OCI-LY7 (cell line): ENCODE measurements at regions not wholly inside any gene's neighbourhood (a gene's known extent, or its start where the extent isn't known, plus 50 kb on each side); places are given as distances from the start of the nearest gene placed in this dataset.

Experiments used
- BruUV-seq: library from RNA; stranded (reverse); fragments of 400-500 nt; replicated peaks from 2 replicates; lab custom pipeline; 2021; lab: Mats Ljungman, UMichigan
- CTCF ChIA-PET: fragments of 300-600 bp; sonication (Branson Sonifier 250); formaldehyde crosslinking; loops from one replicate; lab custom pipeline; 2022; ENCODE audit warnings: antibody characterized with exemption; ENCODE audit not compliant: unreplicated experiment; lab: Charles Lee
- POLR2A ChIA-PET: fragments of 300-600 bp; sonication (Branson Sonifier 250); formaldehyde crosslinking; loops from one replicate; lab custom pipeline; 2022; ENCODE audit warnings: antibody characterized with exemption; lab: Charles Lee
- DNase-seq: peaks from one replicate; pipeline ENCODE4 v3.0.0-alpha.2; 2015; ENCODE audit warnings: low spot score
- H2AFZ ChIP-seq: fragments of 200-600 bp; sonication (generic), shearing (Covaris generic); 2 replicates; pipeline ENCODE4 v1.6.1; 2014; ENCODE audit warnings: mild to moderate bottlenecking, antibody characterized with exemption, low read length, moderate library complexity
- H3K27ac ChIP-seq: fragments of 200-600 bp; sonication (generic); 2 replicates; pipeline ENCODE4 v1.5.1; 2014; ENCODE audit warnings: mixed run types, low read depth, mild to moderate bottlenecking, moderate library complexity, low read length, inconsistent platforms; ENCODE audit not compliant: poor library complexity, severe bottlenecking
- H3K36me3 ChIP-seq: fragments of 200-600 bp; sonication (generic); 2 replicates; pipeline ENCODE4 v1.6.1; 2014; ENCODE audit warnings: mild to moderate bottlenecking, antibody characterized with exemption, low read length, moderate library complexity, mixed read lengths; ENCODE audit not compliant: insufficient read depth
- H3K4me1 ChIP-seq: fragments of 200-600 bp; sonication (generic); 2 replicates; pipeline ENCODE4 v1.5.1; 2014; ENCODE audit warnings: mild to moderate bottlenecking, low read length; ENCODE audit not compliant: insufficient read depth, poor library complexity, severe bottlenecking
- H3K4me2 ChIP-seq: fragments of 200-600 bp; sonication (generic); 2 replicates; pipeline ENCODE4 v1.6.1; 2014; ENCODE audit warnings: mild to moderate bottlenecking, low read length
- H3K4me3 ChIP-seq: fragments of 200-600 bp; sonication (generic); 2 replicates; pipeline ENCODE4 v1.5.1; 2014; ENCODE audit warnings: mild to moderate bottlenecking, low read depth, low read length; ENCODE audit not compliant: poor library complexity, severe bottlenecking
- H3K79me2 ChIP-seq: fragments of 200-600 bp; sonication (generic); 2 replicates; pipeline ENCODE4 v1.6.1; 2016; ENCODE audit warnings: low read depth, mild to moderate bottlenecking, low read length, moderate library complexity, mixed read lengths; ENCODE audit not compliant: insufficient read depth
- H3K9me2 ChIP-seq: fragments of 200-600 bp; sonication (generic); 2 replicates; pipeline ENCODE4 v1.6.1; 2016; ENCODE audit warnings: mild to moderate bottlenecking, low read length, mixed read lengths; ENCODE audit not compliant: insufficient read depth
- H3K9me3 ChIP-seq: fragments of 200-600 bp; sonication (generic); 2 replicates; pipeline ENCODE4 v1.6.1; 2014; ENCODE audit warnings: mild to moderate bottlenecking, mixed run types, low read length, mixed read lengths
- H4K20me1 ChIP-seq: fragments of 200-600 bp; sonication (generic); 2 replicates; pipeline ENCODE4 v1.6.1; 2014; ENCODE audit warnings: mild to moderate bottlenecking, antibody characterized with exemption, low read length, moderate library complexity, mixed read lengths; ENCODE audit not compliant: insufficient read depth
- EZH2phosphoT487 ChIP-seq: fragments of 200-600 bp; sonication (generic); IDR thresholded peaks from 2 replicates; pipeline ENCODE4 v1.6.1; 2018; ENCODE audit warnings: low read depth, borderline replicate concordance, mild to moderate bottlenecking, mixed run types, antibody characterized with exemption, low read length, moderate library complexity, mixed read lengths
- intact Hi-C: fragments of 100-400 bp; cut with micrococcal nuclease; formaldehyde crosslinking; loops from one replicate; pipeline ENCODE4 v1.10.0; 2022; ENCODE audit not compliant: unreplicated experiment
- TF ChIP-seq, protein P1 (sequence below): fragments of 200-600 bp; sonication (generic); conservative IDR thresholded peaks from 2 replicates; pipeline ENCODE4 v1.5.1; 2014; ENCODE audit warnings: mild to moderate bottlenecking, antibody characterized with exemption, low read length, moderate library complexity, mixed read lengths

DNA sequence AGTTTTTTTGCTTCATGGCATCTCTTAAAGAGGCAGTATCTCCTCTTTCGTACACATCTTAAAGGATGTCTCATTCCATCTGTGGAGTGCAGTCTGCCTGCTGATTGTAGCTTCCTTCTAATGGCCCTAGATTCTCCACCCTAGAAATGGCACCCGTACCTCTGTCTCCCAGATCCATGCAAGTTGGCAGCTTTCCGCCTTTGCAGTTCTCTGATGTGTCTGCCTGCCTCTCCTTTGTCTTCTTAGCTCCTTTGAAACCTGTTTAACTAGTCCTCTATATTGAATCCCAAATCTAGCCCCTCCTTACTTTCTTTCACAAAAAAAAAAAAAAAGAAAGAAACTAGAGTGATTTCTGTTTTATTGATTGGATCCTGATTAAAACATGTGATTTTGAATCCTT lies 1025.0 kb downstream of the ZPLD1 start:
- CTCF ChIA-PET = no interaction called here
- no peaks in the 10 kb centered on the region for H4K20me1 ChIP-seq
- H2AFZ ChIP-seq = no peak overlapping the region
- TF ChIP-seq, protein P1, sequence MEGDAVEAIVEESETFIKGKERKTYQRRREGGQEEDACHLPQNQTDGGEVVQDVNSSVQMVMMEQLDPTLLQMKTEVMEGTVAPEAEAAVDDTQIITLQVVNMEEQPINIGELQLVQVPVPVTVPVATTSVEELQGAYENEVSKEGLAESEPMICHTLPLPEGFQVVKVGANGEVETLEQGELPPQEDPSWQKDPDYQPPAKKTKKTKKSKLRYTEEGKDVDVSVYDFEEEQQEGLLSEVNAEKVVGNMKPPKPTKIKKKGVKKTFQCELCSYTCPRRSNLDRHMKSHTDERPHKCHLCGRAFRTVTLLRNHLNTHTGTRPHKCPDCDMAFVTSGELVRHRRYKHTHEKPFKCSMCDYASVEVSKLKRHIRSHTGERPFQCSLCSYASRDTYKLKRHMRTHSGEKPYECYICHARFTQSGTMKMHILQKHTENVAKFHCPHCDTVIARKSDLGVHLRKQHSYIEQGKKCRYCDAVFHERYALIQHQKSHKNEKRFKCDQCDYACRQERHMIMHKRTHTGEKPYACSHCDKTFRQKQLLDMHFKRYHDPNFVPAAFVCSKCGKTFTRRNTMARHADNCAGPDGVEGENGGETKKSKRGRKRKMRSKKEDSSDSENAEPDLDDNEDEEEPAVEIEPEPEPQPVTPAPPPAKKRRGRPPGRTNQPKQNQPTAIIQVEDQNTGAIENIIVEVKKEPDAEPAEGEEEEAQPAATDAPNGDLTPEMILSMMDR = no peak
- H3K27ac ChIP-seq = no peak overlapping the region
- H3K9me2 ChIP-seq = no peaks in the 10 kb centered on the region
- POLR2A ChIA-PET = interaction anchor here (0.6 to 1.0 kb wide), 5 partner anchors 9 to 1724 kb away, joined by 3 to 7 read pairs (median 3); no protein-coding TSS in a partner anchor
- no peaks in the 10 kb centered on the region for H3K4me1 ChIP-seq
- intact Hi-C loops = no loop called here
- no peak for DNase-seq
- no peaks in the 10 kb centered on the region for H3K9me3 ChIP-seq
- BruUV-seq = no TSS peak
- no peak overlapping the region for H3K4me3 ChIP-seq
- H3K4me2 ChIP-seq = no peak overlapping the region
- no peaks in the 10 kb centered on the region for H3K36me3 ChIP-seq
- no peaks in the 10 kb centered on the region for H3K79me2 ChIP-seq

DNA sequence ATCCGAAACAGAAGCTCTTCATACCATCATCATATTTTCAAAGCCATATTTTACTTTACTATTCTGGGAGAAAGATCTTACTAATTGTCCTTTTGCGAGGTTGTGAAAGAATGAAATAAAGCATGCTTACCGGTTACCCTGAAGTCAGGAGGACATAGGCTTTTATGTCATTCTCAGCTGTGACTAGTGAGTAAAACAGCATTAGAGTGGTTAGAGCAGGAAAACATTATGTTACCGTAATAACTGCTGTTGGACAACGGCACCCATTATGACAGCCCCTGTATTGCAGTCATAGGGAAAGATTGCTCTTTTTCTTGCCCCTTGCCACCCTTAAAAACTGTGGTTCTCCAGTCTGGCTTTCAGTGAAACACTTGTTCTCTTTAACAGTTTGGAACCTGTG lies 1035.7 kb downstream of the ZPLD1 start:
- Histone ChIP-seq H3K4me1 (no peaks in the 10 kb centered on the region), H3K79me2 (no peaks in the 10 kb centered on the region), H2AFZ (no peak overlapping the region), H4K20me1 (no peaks in the 10 kb centered on the region), H3K9me3 (no peaks in the 10 kb centered on the region), H3K27ac (no peak overlapping the region), H3K4me2 (no peak overlapping the region), H3K4me3 (no peak overlapping the region), H3K36me3 (no peaks in the 10 kb centered on the region), H3K9me2 (no peaks in the 10 kb centered on the region)
- intact Hi-C loops = no loop called here
- ChIA-PET CTCF (no interaction called here), POLR2A (no interaction called here)
- no peak for DNase-seq
- BruUV-seq = no TSS peak
- TF ChIP-seq, protein P1 = no peak
- no peak for TF ChIP-seq EZH2phosphoT487

DNA sequence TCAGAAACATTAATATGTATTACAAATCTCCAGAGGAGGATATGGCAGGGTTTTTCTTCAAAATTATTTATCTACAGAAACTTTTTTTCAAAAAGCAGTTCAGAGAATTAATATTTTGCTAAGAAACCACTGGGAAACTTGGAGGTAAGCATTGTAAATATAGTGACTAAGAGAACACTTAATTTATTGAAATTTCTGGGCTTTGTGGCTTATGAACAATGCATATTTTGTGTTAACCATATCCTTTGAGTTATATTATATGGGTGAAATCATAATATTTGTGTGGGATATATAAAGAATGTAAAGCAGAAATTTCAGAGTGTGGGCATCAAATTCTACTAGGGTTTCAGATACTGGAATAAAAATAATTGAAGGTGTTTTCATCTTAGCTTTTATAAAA lies 1059.2 kb downstream of the ZPLD1 start:
- no peak overlapping the region for H3K4me2 ChIP-seq
- BruUV-seq = no TSS peak
- POLR2A ChIA-PET = interaction anchor here (1.0 kb wide), 1 partner anchor 213 kb away, joined by 3 read pairs; no protein-coding TSS in a partner anchor
- H3K27ac ChIP-seq = no peak overlapping the region
- TF ChIP-seq, protein P1 = no peak
- TF ChIP-seq EZH2phosphoT487 = no peak
- no peak for DNase-seq
- intact Hi-C loops = no loop called here
- CTCF ChIA-PET = no interaction called here
- no peak overlapping the region for H2AFZ ChIP-seq
- no peak overlapping the region for H3K4me3 ChIP-seq
- H3K9me3 ChIP-seq = no peaks in the 10 kb centered on the region
- no peaks in the 10 kb centered on the region for H3K9me2 ChIP-seq
- H4K20me1 ChIP-seq = no peaks in the 10 kb centered on the region
- H3K4me1 ChIP-seq = no peaks in the 10 kb centered on the region
- no peaks in the 10 kb centered on the region for H3K79me2 ChIP-seq
- H3K36me3 ChIP-seq = no peaks in the 10 kb centered on the region
